PFSK-1 (cell line): ENCODE measurements at regions not wholly inside any gene's neighbourhood (a gene's known extent, or its start where the extent isn't known, plus 50 kb on each side); places are given as distances from the start of the nearest gene placed in this dataset.

ENCODE experiments used
- FOXP2 ChIP-seq: optimal IDR thresholded peaks from 2 replicates; pipeline ENCODE3; 2011; ENCODE audit warnings: borderline replicate concordance, control low read depth, inconsistent platforms; ENCODE audit not compliant: insufficient read depth; ENCODE audit errors: extremely low read length, extremely low read depth
- POLR2AphosphoS5 ChIP-seq: IDR thresholded peaks from 2 replicates; pipeline ENCODE4 v1.6.1; 2012; ENCODE audit warnings: low read depth, mild to moderate bottlenecking, control low read depth, low read length, moderate library complexity
- REST ChIP-seq, 2 experiments: IDR thresholded peaks; 2 replicates each; pipeline versions ENCODE4 v1.6.1 to v1.8.0; 2011 to 2012; ENCODE audit warnings: low read depth in 2 of 2, low read length in 2 of 2, control low read depth in 1 of 2, inconsistent platforms in 1 of 2, mild to moderate bottlenecking in 1 of 2, moderate library complexity in 1 of 2; ENCODE audit not compliant: insufficient read depth in 1 of 2

DNA sequence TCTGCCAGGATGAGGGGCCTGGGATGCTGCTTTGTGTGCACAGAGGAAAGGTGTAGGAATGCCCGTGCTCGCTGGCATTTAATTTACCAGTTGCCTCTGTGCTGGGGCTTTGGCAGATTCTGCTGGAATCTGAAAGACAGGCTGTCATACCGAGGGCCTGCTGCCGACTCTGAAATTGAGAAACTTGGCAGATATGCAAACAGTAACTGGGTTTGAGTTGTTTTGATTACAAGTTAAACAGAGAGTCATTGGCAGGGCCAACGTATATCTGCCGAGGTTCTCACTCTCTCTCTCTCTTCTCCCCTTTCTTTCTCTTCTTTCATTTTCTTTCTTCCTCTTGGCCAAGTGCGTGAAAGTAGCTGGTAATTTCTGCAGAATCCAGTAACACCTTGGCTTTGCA lies 618.7 kb downstream of the VRK1 start:
- TF ChIP-seq POLR2AphosphoS5 (no peak), FOXP2 (no peak), REST (IDR thresholded peaks at IDR 0.05; ENCODE audit: insufficient read depth in 1 of 2, low read depth in 2 of 2, low read length in 2 of 2) (no peak)
